OCI-LY7 (cell line): ENCODE measurements at regions not wholly inside any gene's neighbourhood (a gene's known extent, or its start where the extent isn't known, plus 50 kb on each side); places are given as distances from the start of the nearest gene placed in this dataset.

Experiments used
- BruUV-seq: library from RNA; stranded (reverse); fragments of 400-500 nt; replicated peaks from 2 replicates; lab custom pipeline; 2021; lab: Mats Ljungman, UMichigan
- CTCF ChIA-PET: fragments of 300-600 bp; sonication (Branson Sonifier 250); formaldehyde crosslinking; loops from one replicate; lab custom pipeline; 2022; ENCODE audit warnings: antibody characterized with exemption; ENCODE audit not compliant: unreplicated experiment; lab: Charles Lee
- POLR2A ChIA-PET: fragments of 300-600 bp; sonication (Branson Sonifier 250); formaldehyde crosslinking; loops from one replicate; lab custom pipeline; 2022; ENCODE audit warnings: antibody characterized with exemption; lab: Charles Lee
- DNase-seq: peaks from one replicate; pipeline ENCODE4 v3.0.0-alpha.2; 2015; ENCODE audit warnings: low spot score
- H2AFZ ChIP-seq: fragments of 200-600 bp; sonication (generic), shearing (Covaris generic); 2 replicates; pipeline ENCODE4 v1.6.1; 2014; ENCODE audit warnings: mild to moderate bottlenecking, antibody characterized with exemption, low read length, moderate library complexity
- H3K27ac ChIP-seq: fragments of 200-600 bp; sonication (generic); 2 replicates; pipeline ENCODE4 v1.5.1; 2014; ENCODE audit warnings: mixed run types, low read depth, mild to moderate bottlenecking, moderate library complexity, low read length, inconsistent platforms; ENCODE audit not compliant: poor library complexity, severe bottlenecking
- H3K36me3 ChIP-seq: fragments of 200-600 bp; sonication (generic); 2 replicates; pipeline ENCODE4 v1.6.1; 2014; ENCODE audit warnings: mild to moderate bottlenecking, antibody characterized with exemption, low read length, moderate library complexity, mixed read lengths; ENCODE audit not compliant: insufficient read depth
- H3K4me1 ChIP-seq: fragments of 200-600 bp; sonication (generic); 2 replicates; pipeline ENCODE4 v1.5.1; 2014; ENCODE audit warnings: mild to moderate bottlenecking, low read length; ENCODE audit not compliant: insufficient read depth, poor library complexity, severe bottlenecking
- H3K4me2 ChIP-seq: fragments of 200-600 bp; sonication (generic); 2 replicates; pipeline ENCODE4 v1.6.1; 2014; ENCODE audit warnings: mild to moderate bottlenecking, low read length
- H3K4me3 ChIP-seq: fragments of 200-600 bp; sonication (generic); 2 replicates; pipeline ENCODE4 v1.5.1; 2014; ENCODE audit warnings: mild to moderate bottlenecking, low read depth, low read length; ENCODE audit not compliant: poor library complexity, severe bottlenecking
- H3K79me2 ChIP-seq: fragments of 200-600 bp; sonication (generic); 2 replicates; pipeline ENCODE4 v1.6.1; 2016; ENCODE audit warnings: low read depth, mild to moderate bottlenecking, low read length, moderate library complexity, mixed read lengths; ENCODE audit not compliant: insufficient read depth
- H3K9me2 ChIP-seq: fragments of 200-600 bp; sonication (generic); 2 replicates; pipeline ENCODE4 v1.6.1; 2016; ENCODE audit warnings: mild to moderate bottlenecking, low read length, mixed read lengths; ENCODE audit not compliant: insufficient read depth
- H3K9me3 ChIP-seq: fragments of 200-600 bp; sonication (generic); 2 replicates; pipeline ENCODE4 v1.6.1; 2014; ENCODE audit warnings: mild to moderate bottlenecking, mixed run types, low read length, mixed read lengths
- H4K20me1 ChIP-seq: fragments of 200-600 bp; sonication (generic); 2 replicates; pipeline ENCODE4 v1.6.1; 2014; ENCODE audit warnings: mild to moderate bottlenecking, antibody characterized with exemption, low read length, moderate library complexity, mixed read lengths; ENCODE audit not compliant: insufficient read depth
- EZH2phosphoT487 ChIP-seq: fragments of 200-600 bp; sonication (generic); IDR thresholded peaks from 2 replicates; pipeline ENCODE4 v1.6.1; 2018; ENCODE audit warnings: low read depth, borderline replicate concordance, mild to moderate bottlenecking, mixed run types, antibody characterized with exemption, low read length, moderate library complexity, mixed read lengths
- intact Hi-C: fragments of 100-400 bp; cut with micrococcal nuclease; formaldehyde crosslinking; loops from one replicate; pipeline ENCODE4 v1.10.0; 2022; ENCODE audit not compliant: unreplicated experiment
- TF ChIP-seq, protein P1 (sequence below): fragments of 200-600 bp; sonication (generic); conservative IDR thresholded peaks from 2 replicates; pipeline ENCODE4 v1.5.1; 2014; ENCODE audit warnings: mild to moderate bottlenecking, antibody characterized with exemption, low read length, moderate library complexity, mixed read lengths

DNA sequence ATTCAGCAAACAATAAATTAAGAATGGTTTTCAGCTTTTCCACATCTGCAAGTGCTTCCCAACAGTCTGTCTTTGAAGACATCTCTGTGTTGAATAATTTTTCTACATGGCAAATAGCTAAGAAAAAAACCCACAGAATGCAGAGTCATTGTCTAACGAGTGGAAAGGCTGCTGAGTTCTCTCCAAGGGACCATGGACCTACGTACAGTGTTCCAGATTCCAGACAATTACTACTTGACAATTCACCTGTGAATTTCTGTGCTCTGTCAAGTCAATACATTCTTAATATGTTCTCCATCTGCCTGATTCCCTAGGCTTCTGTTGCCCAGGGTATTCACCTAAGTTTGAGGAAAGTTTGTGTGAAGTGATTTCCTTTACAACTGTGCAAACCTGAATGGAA is 83.8 kb upstream of the CA10 start:
- intact Hi-C loops: no loop called here

GRCh38 chr17:52237151-52237550 is 78.6 kb upstream of the CA10 start:
- no peak overlapping the region for H3K4me2 ChIP-seq
- DNase-seq: no peak
- no peak overlapping the region for H3K4me3 ChIP-seq
- H3K79me2 ChIP-seq: no peaks in the 10 kb centered on the region
- H3K9me2 ChIP-seq: no peaks in the 10 kb centered on the region
- ChIA-PET POLR2A (no interaction called here), CTCF (no interaction called here)
- no peak overlapping the region for H3K27ac ChIP-seq
- intact Hi-C loops: no loop called here
- no TSS peak for BruUV-seq
- no peaks in the 10 kb centered on the region for H4K20me1 ChIP-seq
- TF ChIP-seq, protein P1, sequence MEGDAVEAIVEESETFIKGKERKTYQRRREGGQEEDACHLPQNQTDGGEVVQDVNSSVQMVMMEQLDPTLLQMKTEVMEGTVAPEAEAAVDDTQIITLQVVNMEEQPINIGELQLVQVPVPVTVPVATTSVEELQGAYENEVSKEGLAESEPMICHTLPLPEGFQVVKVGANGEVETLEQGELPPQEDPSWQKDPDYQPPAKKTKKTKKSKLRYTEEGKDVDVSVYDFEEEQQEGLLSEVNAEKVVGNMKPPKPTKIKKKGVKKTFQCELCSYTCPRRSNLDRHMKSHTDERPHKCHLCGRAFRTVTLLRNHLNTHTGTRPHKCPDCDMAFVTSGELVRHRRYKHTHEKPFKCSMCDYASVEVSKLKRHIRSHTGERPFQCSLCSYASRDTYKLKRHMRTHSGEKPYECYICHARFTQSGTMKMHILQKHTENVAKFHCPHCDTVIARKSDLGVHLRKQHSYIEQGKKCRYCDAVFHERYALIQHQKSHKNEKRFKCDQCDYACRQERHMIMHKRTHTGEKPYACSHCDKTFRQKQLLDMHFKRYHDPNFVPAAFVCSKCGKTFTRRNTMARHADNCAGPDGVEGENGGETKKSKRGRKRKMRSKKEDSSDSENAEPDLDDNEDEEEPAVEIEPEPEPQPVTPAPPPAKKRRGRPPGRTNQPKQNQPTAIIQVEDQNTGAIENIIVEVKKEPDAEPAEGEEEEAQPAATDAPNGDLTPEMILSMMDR: no peak
- TF ChIP-seq EZH2phosphoT487: no peak
- no peaks in the 10 kb centered on the region for H3K9me3 ChIP-seq
- H2AFZ ChIP-seq: no peak overlapping the region
- H3K36me3 ChIP-seq: no peaks in the 10 kb centered on the region
- no peaks in the 10 kb centered on the region for H3K4me1 ChIP-seq

More for the DNA sequence above, 83.8 kb upstream of the CA10 start:
- no peak overlapping the region for H3K27ac ChIP-seq
- no peaks in the 10 kb centered on the region for H3K9me3 ChIP-seq
- H3K4me3 ChIP-seq: no peak overlapping the region
- no peak for DNase-seq
- no peaks in the 10 kb centered on the region for H3K79me2 ChIP-seq
- H2AFZ ChIP-seq: no peak overlapping the region
- H3K4me1 ChIP-seq: no peaks in the 10 kb centered on the region
- H3K4me2 ChIP-seq: no peak overlapping the region
- TF ChIP-seq, protein P1: no peak
- TF ChIP-seq EZH2phosphoT487: no peak
- BruUV-seq: no TSS peak
- H3K36me3 ChIP-seq: no peaks in the 10 kb centered on the region
- no peaks in the 10 kb centered on the region for H3K9me2 ChIP-seq
- POLR2A ChIA-PET: no interaction called here
- CTCF ChIA-PET: no interaction called here
- no peaks in the 10 kb centered on the region for H4K20me1 ChIP-seq

DNA sequence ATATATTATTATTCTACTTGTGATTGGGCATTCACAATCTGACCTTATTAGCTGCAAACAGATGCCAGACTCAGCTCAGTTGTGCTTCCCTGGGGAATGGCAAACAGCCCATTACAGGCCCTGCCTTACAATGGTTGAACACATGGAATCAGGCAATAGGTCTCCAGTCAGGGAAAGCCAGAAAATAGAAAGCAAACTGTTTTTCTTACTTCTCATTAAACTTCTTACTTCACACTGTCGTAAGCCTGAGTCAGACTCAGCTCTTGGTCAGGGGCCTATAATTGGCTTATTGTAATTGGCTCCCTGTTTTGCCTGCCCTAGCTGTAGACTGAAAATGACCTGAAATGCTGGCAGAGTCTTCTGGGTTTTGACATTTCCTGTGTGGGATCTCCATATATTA is 77.0 kb upstream of the CA10 start:
- no peaks in the 10 kb centered on the region for H4K20me1 ChIP-seq
- H3K27ac ChIP-seq: no peak overlapping the region
- intact Hi-C loops: no loop called here
- H2AFZ ChIP-seq: no peak overlapping the region
- no peaks in the 10 kb centered on the region for H3K79me2 ChIP-seq
- ChIA-PET CTCF (no interaction called here), POLR2A (no interaction called here)
- no peak overlapping the region for H3K4me3 ChIP-seq
- no peak overlapping the region for H3K4me2 ChIP-seq
- H3K36me3 ChIP-seq: no peaks in the 10 kb centered on the region
- no peaks in the 10 kb centered on the region for H3K4me1 ChIP-seq
- BruUV-seq: no TSS peak
- DNase-seq: no peak
- TF ChIP-seq, protein P1: no peak
- no peak for TF ChIP-seq EZH2phosphoT487
- no peaks in the 10 kb centered on the region for H3K9me2 ChIP-seq
- H3K9me3 ChIP-seq: no peaks in the 10 kb centered on the region
